GM12892 (cell line): ENCODE measurements at regions not wholly inside any gene's neighbourhood (a gene's known extent, or its start where the extent isn't known, plus 50 kb on each side); places are given as distances from the start of the nearest gene placed in this dataset.

Experiments used
- POLR2A ChIP-seq: IDR thresholded peaks from 2 replicates; pipeline ENCODE4 v1.6.1; 2011; ENCODE audit warnings: low read depth, low read length, control low read depth
- POLR2AphosphoS5 ChIP-seq: IDR thresholded peaks from 2 replicates; pipeline ENCODE4 v1.6.1; 2011; ENCODE audit warnings: low read depth, low read length, control low read depth
- TAF1 ChIP-seq: IDR thresholded peaks from 2 replicates; pipeline ENCODE4 v1.6.1; 2011; ENCODE audit warnings: low read depth, mild to moderate bottlenecking, control low read depth, low read length, borderline replicate concordance

- TF ChIP-seq POLR2A (no peak), POLR2AphosphoS5 (no peak), TAF1 (no peak)
Observed at GRCh38 chr7:20276705-20277472, 53.8 kb upstream of the ITGB8 start.
